Activated CD4-positive, alpha-beta T cell treated with anti-CD3 and anti-CD28 coated beads, Interleukin-2, amount 50 U/mL, for 1 hour (primary cell): ENCODE measurements at regions not wholly inside any gene's neighbourhood (a gene's known extent, or its start where the extent isn't known, plus 50 kb on each side); places are given as distances from the start of the nearest gene placed in this dataset.

ENCODE experiments used
- DNase-seq: peaks from one replicate; pipeline ENCODE4 v3.0.0-alpha.2; 2020

- DNase-seq = no peak
These were observed 230.9 kb downstream of the BTG1 start for GRCh38 chr12:91914701-91915100.

GRCh38 chr12:91913651-91914050 lies 232.0 kb downstream of the BTG1 start:
- DNase-seq = no peak

- DNase-seq = no peak
These were observed 232.5 kb downstream of the BTG1 start for GRCh38 chr12:91913124-91913523.

GRCh38 chr12:91912178-91912577 lies 233.5 kb downstream of the BTG1 start:
- DNase-seq = no peak

- no peak for DNase-seq
These were observed 234.7 kb downstream of the BTG1 start for GRCh38 chr12:91910871-91911388.

GRCh38 chr12:91902860-91903683 lies 242.6 kb downstream of the BTG1 start:
- no peak for DNase-seq

- DNase-seq = no peak
These were observed 244.1 kb downstream of the BTG1 start for GRCh38 chr12:91901381-91902074.

- no peak for DNase-seq
These were observed 244.7 kb downstream of the BTG1 start for GRCh38 chr12:91900971-91901370.

GRCh38 chr12:91899056-91899455 lies 246.6 kb downstream of the BTG1 start:
- DNase-seq = no peak

GRCh38 chr12:91897025-91897515 lies 248.6 kb downstream of the BTG1 start:
- DNase-seq = no peak

- no peak for DNase-seq
These were observed 249.2 kb downstream of the BTG1 start for GRCh38 chr12:91896286-91897024.

GRCh38 chr12:91894911-91895310 lies 250.7 kb downstream of the BTG1 start:
- DNase-seq = no peak

- DNase-seq = no peak
These were observed 252.2 kb downstream of the BTG1 start for GRCh38 chr12:91893476-91893875.

GRCh38 chr12:91892081-91892855 lies 253.4 kb downstream of the BTG1 start:
- no peak for DNase-seq

- DNase-seq = no peak
These were observed 254.9 kb downstream of the BTG1 start for GRCh38 chr12:91890742-91891141.

- DNase-seq = no peak
These were observed 255.7 kb downstream of the BTG1 start for GRCh38 chr12:91889910-91890309.

GRCh38 chr12:91889059-91889458 lies 256.6 kb downstream of the BTG1 start:
- no peak for DNase-seq

GRCh38 chr12:91887957-91888356 lies 257.7 kb downstream of the BTG1 start:
- no peak for DNase-seq

- DNase-seq = no peak
These were observed 259.6 kb downstream of the BTG1 start for GRCh38 chr12:91885851-91886731.

- DNase-seq = no peak
These were observed 261.4 kb downstream of the BTG1 start for GRCh38 chr12:91884230-91884629.

GRCh38 chr12:91883811-91884210 lies 261.8 kb downstream of the BTG1 start:
- no peak for DNase-seq
